ENCODE measurements at regions not wholly inside any gene's neighbourhood (a gene's known extent, or its start where the extent isn't known, plus 50 kb on each side); places are given as distances from the start of the nearest gene placed in this dataset.

GRCh38 chr3:154818676-154819255 is 261.4 kb upstream of the MME start:
- no peak for TF ChIP-seq CREB1 (IDR thresholded peaks at IDR 0.05; ENCODE audit: low read depth)
- no peak for TF ChIP-seq TCF12 (IDR thresholded peaks at IDR 0.05; ENCODE audit: low read depth)
- TF ChIP-seq, protein P1, sequence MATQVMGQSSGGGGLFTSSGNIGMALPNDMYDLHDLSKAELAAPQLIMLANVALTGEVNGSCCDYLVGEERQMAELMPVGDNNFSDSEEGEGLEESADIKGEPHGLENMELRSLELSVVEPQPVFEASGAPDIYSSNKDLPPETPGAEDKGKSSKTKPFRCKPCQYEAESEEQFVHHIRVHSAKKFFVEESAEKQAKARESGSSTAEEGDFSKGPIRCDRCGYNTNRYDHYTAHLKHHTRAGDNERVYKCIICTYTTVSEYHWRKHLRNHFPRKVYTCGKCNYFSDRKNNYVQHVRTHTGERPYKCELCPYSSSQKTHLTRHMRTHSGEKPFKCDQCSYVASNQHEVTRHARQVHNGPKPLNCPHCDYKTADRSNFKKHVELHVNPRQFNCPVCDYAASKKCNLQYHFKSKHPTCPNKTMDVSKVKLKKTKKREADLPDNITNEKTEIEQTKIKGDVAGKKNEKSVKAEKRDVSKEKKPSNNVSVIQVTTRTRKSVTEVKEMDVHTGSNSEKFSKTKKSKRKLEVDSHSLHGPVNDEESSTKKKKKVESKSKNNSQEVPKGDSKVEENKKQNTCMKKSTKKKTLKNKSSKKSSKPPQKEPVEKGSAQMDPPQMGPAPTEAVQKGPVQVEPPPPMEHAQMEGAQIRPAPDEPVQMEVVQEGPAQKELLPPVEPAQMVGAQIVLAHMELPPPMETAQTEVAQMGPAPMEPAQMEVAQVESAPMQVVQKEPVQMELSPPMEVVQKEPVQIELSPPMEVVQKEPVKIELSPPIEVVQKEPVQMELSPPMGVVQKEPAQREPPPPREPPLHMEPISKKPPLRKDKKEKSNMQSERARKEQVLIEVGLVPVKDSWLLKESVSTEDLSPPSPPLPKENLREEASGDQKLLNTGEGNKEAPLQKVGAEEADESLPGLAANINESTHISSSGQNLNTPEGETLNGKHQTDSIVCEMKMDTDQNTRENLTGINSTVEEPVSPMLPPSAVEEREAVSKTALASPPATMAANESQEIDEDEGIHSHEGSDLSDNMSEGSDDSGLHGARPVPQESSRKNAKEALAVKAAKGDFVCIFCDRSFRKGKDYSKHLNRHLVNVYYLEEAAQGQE (IDR thresholded peaks at IDR 0.05; ENCODE audit: low read depth) = no peak
- TF ChIP-seq, protein P2, sequence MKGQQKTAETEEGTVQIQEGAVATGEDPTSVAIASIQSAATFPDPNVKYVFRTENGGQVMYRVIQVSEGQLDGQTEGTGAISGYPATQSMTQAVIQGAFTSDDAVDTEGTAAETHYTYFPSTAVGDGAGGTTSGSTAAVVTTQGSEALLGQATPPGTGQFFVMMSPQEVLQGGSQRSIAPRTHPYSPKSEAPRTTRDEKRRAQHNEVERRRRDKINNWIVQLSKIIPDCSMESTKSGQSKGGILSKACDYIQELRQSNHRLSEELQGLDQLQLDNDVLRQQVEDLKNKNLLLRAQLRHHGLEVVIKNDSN (IDR thresholded peaks at IDR 0.05) = no peak
- no peak for TF ChIP-seq FOXM1 (IDR thresholded peaks at IDR 0.05; ENCODE audit: borderline replicate concordance, low read depth)

GRCh38 chr3:154801729-154802128 is 278.4 kb upstream of the MME start:
- TF ChIP-seq FOXM1 (IDR thresholded peaks at IDR 0.05; ENCODE audit: borderline replicate concordance, low read depth) (no peak), CREB1 (IDR thresholded peaks at IDR 0.05; ENCODE audit: low read depth) (no peak), EGR1 (IDR thresholded peaks at IDR 0.05) (no peak), ZBTB7A (IDR thresholded peaks at IDR 0.05; ENCODE audit: low read depth) (no peak), MAX (IDR thresholded peaks at IDR 0.05) (no peak)
- TF ChIP-seq, protein P2 (IDR thresholded peaks at IDR 0.05) = no peak
- TF ChIP-seq, protein P1 (IDR thresholded peaks at IDR 0.05; ENCODE audit: low read depth) = no peak

DNA sequence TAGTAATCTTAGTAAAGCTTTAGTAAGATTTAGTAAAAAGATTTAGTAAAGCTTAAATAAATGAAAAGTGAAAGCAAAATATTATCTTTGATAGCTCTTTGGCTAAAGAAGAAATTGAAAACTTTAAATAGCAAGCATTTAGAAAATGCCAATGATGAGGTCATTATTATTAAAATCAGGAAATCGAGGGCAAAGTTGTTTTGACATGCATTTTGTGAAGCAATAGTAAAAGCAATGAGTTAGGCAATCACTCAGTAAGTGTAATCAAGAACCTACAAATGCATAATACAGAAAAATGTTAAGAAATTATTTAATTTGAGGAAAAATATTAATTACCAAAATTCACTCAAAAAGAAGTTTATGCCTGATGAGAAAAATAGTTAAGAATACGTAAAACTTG is 280.3 kb upstream of the MME start:
- TF ChIP-seq MAX (IDR thresholded peaks at IDR 0.05) = no peak
- TF ChIP-seq CREB1 (IDR thresholded peaks at IDR 0.05; ENCODE audit: low read depth) = no peak

GRCh38 chr3:154795582-154795981 is 284.5 kb upstream of the MME start:
- TF ChIP-seq CREB1 (IDR thresholded peaks at IDR 0.05; ENCODE audit: low read depth) = no peak

DNA sequence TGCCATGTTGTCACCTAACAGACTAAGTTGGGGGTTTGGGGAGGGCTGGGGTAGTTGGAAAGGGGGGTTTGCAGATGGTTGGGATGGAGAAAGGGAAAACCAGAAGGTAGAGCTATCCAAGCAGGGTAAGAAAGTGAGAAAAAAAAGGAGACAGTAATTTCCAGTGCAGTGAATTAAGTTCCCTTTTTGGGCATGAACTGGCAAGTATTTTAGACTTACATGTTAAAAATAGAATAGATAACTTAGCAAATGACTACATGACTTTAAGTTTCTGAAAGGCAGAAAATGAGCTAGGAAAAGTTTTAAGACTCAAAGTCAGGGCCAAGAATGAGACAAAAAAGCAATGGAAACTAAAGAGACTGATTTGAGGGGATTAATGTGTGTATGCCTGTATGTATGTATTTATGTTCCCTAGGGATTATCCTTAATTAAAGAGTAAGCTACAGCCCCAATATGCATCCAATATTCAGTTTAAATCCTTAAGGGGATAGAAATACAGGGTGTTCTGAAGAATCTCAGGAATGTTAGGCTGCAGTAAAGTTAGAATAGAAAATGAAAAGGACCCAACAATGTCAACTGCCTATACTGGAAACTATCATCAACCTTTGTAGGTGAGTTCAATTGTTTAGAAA is 285.2 kb upstream of the MME start:
- no peak for TF ChIP-seq FOXM1 (IDR thresholded peaks at IDR 0.05; ENCODE audit: borderline replicate concordance, low read depth)
- no peak for TF ChIP-seq TEAD4 (IDR thresholded peaks at IDR 0.05)
- no peak for TF ChIP-seq NFIC (IDR thresholded peaks at IDR 0.05)
- TF ChIP-seq, protein P2 (IDR thresholded peaks at IDR 0.05) = no peak

- TF ChIP-seq TAF1 (IDR thresholded peaks at IDR 0.05; ENCODE audit: low read depth) (no peak), ZBTB7A (IDR thresholded peaks at IDR 0.05; ENCODE audit: low read depth) (no peak), MAX (IDR thresholded peaks at IDR 0.05) (no peak), TCF12 (IDR thresholded peaks at IDR 0.05; ENCODE audit: low read depth) (no peak), TEAD4 (IDR thresholded peaks at IDR 0.05) (no peak), CEBPB (IDR thresholded peaks at IDR 0.05) (no peak), FOXM1 (IDR thresholded peaks at IDR 0.05; ENCODE audit: borderline replicate concordance, low read depth) (no peak), EP300 (IDR thresholded peaks at IDR 0.05; ENCODE audit: borderline replicate concordance) (no peak), EGR1 (IDR thresholded peaks at IDR 0.05) (no peak), YY1 (IDR thresholded peaks at IDR 0.05; ENCODE audit: low read depth) (no peak), RAD21 (IDR thresholded peaks at IDR 0.05; ENCODE audit: low read depth) (no peak), NFIC (IDR thresholded peaks at IDR 0.05) (no peak), CREB1 (IDR thresholded peaks at IDR 0.05; ENCODE audit: low read depth) (no peak)
- TF ChIP-seq, protein P2 (IDR thresholded peaks at IDR 0.05) = no peak
- TF ChIP-seq, protein P1 (IDR thresholded peaks at IDR 0.05; ENCODE audit: low read depth) = no peak
These were observed 285.7 kb upstream of the MME start for GRCh38 chr3:154794391-154794790.
